Dendritic cell treated with granulocyte-macrophage colony-stimulating factor and Interleukin-4, amounts not matched to agents 40 ng/mL and 50 ng/mL, for 4 days (primary cell): ENCODE measurements at regions not wholly inside any gene's neighbourhood (a gene's known extent, or its start where the extent isn't known, plus 50 kb on each side); places are given as distances from the start of the nearest gene placed in this dataset.

ENCODE experiments used
- H3K27ac Mint-ChIP-seq: one replicate; pipeline ENCODE4 v1.8.0; 2022; ENCODE audit warnings: mild to moderate bottlenecking, mixed read lengths
- H3K27me3 Mint-ChIP-seq: one replicate; pipeline ENCODE4 v1.8.0; 2022; ENCODE audit warnings: mild to moderate bottlenecking, mixed read lengths
- H3K36me3 Mint-ChIP-seq: one replicate; pipeline ENCODE4 v1.8.0; 2022; ENCODE audit warnings: low read depth, mixed read lengths
- H3K4me1 Mint-ChIP-seq: one replicate; pipeline ENCODE4 v1.8.0; 2022; ENCODE audit warnings: low read depth, mixed read lengths
- H3K4me3 Mint-ChIP-seq: one replicate; pipeline ENCODE4 v1.8.0; 2022; ENCODE audit warnings: mild to moderate bottlenecking, moderate library complexity, mixed read lengths
- H3K9me3 Mint-ChIP-seq: one replicate; pipeline ENCODE4 v1.8.0; 2022; ENCODE audit warnings: mixed read lengths
- intact Hi-C: fragments of 100-400 bp; cut with micrococcal nuclease; formaldehyde crosslinking; loops from one replicate; pipeline ENCODE4 v1.15.0; 2022

GRCh38 chr21:20538039-20538658 is 460.1 kb upstream of the NCAM2 start:
- Mint-ChIP-seq H3K27ac (no peak overlapping the region), H3K36me3 (no peaks in the 10 kb centered on the region), H3K27me3 (no peaks in the 10 kb centered on the region), H3K4me3 (no peak overlapping the region), H3K4me1 (peaks cover 5% of the 10 kb centered on the region), H3K9me3 (no peaks in the 10 kb centered on the region)
- intact Hi-C loops: no loop called here

- Mint-ChIP-seq H3K27ac (no peak overlapping the region), H3K4me3 (no peak overlapping the region), H3K9me3 (peaks cover 9% of the 10 kb centered on the region), H3K4me1 (peaks cover 5% of the 10 kb centered on the region), H3K27me3 (no peaks in the 10 kb centered on the region), H3K36me3 (no peaks in the 10 kb centered on the region)
- intact Hi-C loops: no loop called here
These were observed 452.8 kb upstream of the NCAM2 start for GRCh38 chr21:20545454-20545853.

GRCh38 chr21:20551939-20552338 is 446.3 kb upstream of the NCAM2 start:
- Mint-ChIP-seq H3K27ac (no peak overlapping the region), H3K27me3 (no peaks in the 10 kb centered on the region), H3K4me1 (no peaks in the 10 kb centered on the region), H3K36me3 (no peaks in the 10 kb centered on the region), H3K9me3 (peaks cover 9% of the 10 kb centered on the region), H3K4me3 (no peak overlapping the region)
- intact Hi-C loops: no loop called here

GRCh38 chr21:20554785-20555184 is 443.4 kb upstream of the NCAM2 start:
- H3K27me3 Mint-ChIP-seq: no peaks in the 10 kb centered on the region
- intact Hi-C loops: no loop called here
- H3K4me3 Mint-ChIP-seq: no peak overlapping the region
- no peak overlapping the region for H3K27ac Mint-ChIP-seq
- H3K36me3 Mint-ChIP-seq: no peaks in the 10 kb centered on the region
- H3K9me3 Mint-ChIP-seq: no peaks in the 10 kb centered on the region
- no peaks in the 10 kb centered on the region for H3K4me1 Mint-ChIP-seq

GRCh38 chr21:20570824-20571232 is 427.4 kb upstream of the NCAM2 start:
- H3K27ac Mint-ChIP-seq: no peak overlapping the region
- H3K9me3 Mint-ChIP-seq: peaks cover 8% of the 10 kb centered on the region
- intact Hi-C loops: no loop called here
- no peaks in the 10 kb centered on the region for H3K4me1 Mint-ChIP-seq
- no peaks in the 10 kb centered on the region for H3K36me3 Mint-ChIP-seq
- H3K27me3 Mint-ChIP-seq: no peaks in the 10 kb centered on the region
- no peak overlapping the region for H3K4me3 Mint-ChIP-seq

- H3K4me1 Mint-ChIP-seq: no peaks in the 10 kb centered on the region
- H3K4me3 Mint-ChIP-seq: no peak overlapping the region
- H3K36me3 Mint-ChIP-seq: no peaks in the 10 kb centered on the region
- H3K9me3 Mint-ChIP-seq: peaks cover 8% of the 10 kb centered on the region
- H3K27me3 Mint-ChIP-seq: no peaks in the 10 kb centered on the region
- no peak overlapping the region for H3K27ac Mint-ChIP-seq
- intact Hi-C loops: no loop called here
These were observed 425.6 kb upstream of the NCAM2 start for GRCh38 chr21:20572582-20572981.

- H3K9me3 Mint-ChIP-seq: no peaks in the 10 kb centered on the region
- no peaks in the 10 kb centered on the region for H3K36me3 Mint-ChIP-seq
- intact Hi-C loops: no loop called here
- H3K4me3 Mint-ChIP-seq: no peak overlapping the region
- H3K4me1 Mint-ChIP-seq: no peaks in the 10 kb centered on the region
- H3K27me3 Mint-ChIP-seq: no peaks in the 10 kb centered on the region
- H3K27ac Mint-ChIP-seq: no peak overlapping the region
These were observed 416.8 kb upstream of the NCAM2 start for GRCh38 chr21:20581361-20581760.

- no peak overlapping the region for H3K4me3 Mint-ChIP-seq
- no peak overlapping the region for H3K27ac Mint-ChIP-seq
- intact Hi-C loops: no loop called here
These were observed 406.9 kb upstream of the NCAM2 start for GRCh38 chr21:20591284-20591683.

GRCh38 chr21:20592463-20592862 is 405.7 kb upstream of the NCAM2 start:
- Mint-ChIP-seq H3K4me1 (no peaks in the 10 kb centered on the region), H3K27me3 (no peaks in the 10 kb centered on the region), H3K9me3 (peaks cover 27% of the 10 kb centered on the region), H3K4me3 (no peak overlapping the region), H3K36me3 (no peaks in the 10 kb centered on the region), H3K27ac (no peak overlapping the region)
- intact Hi-C loops: no loop called here

More at GRCh38 chr21:20591284-20591683, 406.9 kb upstream of the NCAM2 start:
- Mint-ChIP-seq H3K36me3 (no peaks in the 10 kb centered on the region), H3K4me1 (no peaks in the 10 kb centered on the region), H3K9me3 (peaks cover 27% of the 10 kb centered on the region), H3K27me3 (no peaks in the 10 kb centered on the region)

- no peaks in the 10 kb centered on the region for H3K27me3 Mint-ChIP-seq
- intact Hi-C loops: no loop called here
- H3K4me3 Mint-ChIP-seq: no peak overlapping the region
- H3K9me3 Mint-ChIP-seq: peaks cover 39% of the 10 kb centered on the region
- H3K4me1 Mint-ChIP-seq: no peaks in the 10 kb centered on the region
- no peaks in the 10 kb centered on the region for H3K36me3 Mint-ChIP-seq
- no peak overlapping the region for H3K27ac Mint-ChIP-seq
These were observed 395.0 kb upstream of the NCAM2 start for GRCh38 chr21:20603236-20603635.

GRCh38 chr21:20611008-20611407 is 387.2 kb upstream of the NCAM2 start:
- H3K9me3 Mint-ChIP-seq: peaks cover 57% of the 10 kb centered on the region
- no peak overlapping the region for H3K27ac Mint-ChIP-seq
- no peaks in the 10 kb centered on the region for H3K27me3 Mint-ChIP-seq
- no peaks in the 10 kb centered on the region for H3K4me1 Mint-ChIP-seq
- intact Hi-C loops: no loop called here
- no peaks in the 10 kb centered on the region for H3K36me3 Mint-ChIP-seq
- H3K4me3 Mint-ChIP-seq: no peak overlapping the region

- H3K36me3 Mint-ChIP-seq: no peaks in the 10 kb centered on the region
- no peak overlapping the region for H3K4me3 Mint-ChIP-seq
- no peak overlapping the region for H3K27ac Mint-ChIP-seq
- intact Hi-C loops: no loop called here
- H3K27me3 Mint-ChIP-seq: no peaks in the 10 kb centered on the region
- peaks cover 38% of the 10 kb centered on the region for H3K9me3 Mint-ChIP-seq
- no peaks in the 10 kb centered on the region for H3K4me1 Mint-ChIP-seq
These were observed 384.6 kb upstream of the NCAM2 start for GRCh38 chr21:20613654-20614053.

GRCh38 chr21:20617130-20617529 is 381.1 kb upstream of the NCAM2 start:
- Mint-ChIP-seq H3K36me3 (no peaks in the 10 kb centered on the region), H3K27me3 (no peaks in the 10 kb centered on the region), H3K4me1 (no peaks in the 10 kb centered on the region), H3K27ac (no peak overlapping the region), H3K9me3 (peaks cover 35% of the 10 kb centered on the region), H3K4me3 (no peak overlapping the region)
- intact Hi-C loops: no loop called here

- Mint-ChIP-seq H3K36me3 (no peaks in the 10 kb centered on the region), H3K27ac (no peak overlapping the region), H3K4me1 (no peaks in the 10 kb centered on the region), H3K27me3 (no peaks in the 10 kb centered on the region), H3K9me3 (peaks cover 43% of the 10 kb centered on the region), H3K4me3 (no peak overlapping the region)
- intact Hi-C loops: no loop called here
These were observed 379.3 kb upstream of the NCAM2 start for GRCh38 chr21:20618878-20619277.

GRCh38 chr21:20627594-20627993 is 370.6 kb upstream of the NCAM2 start:
- no peak overlapping the region for H3K4me3 Mint-ChIP-seq
- no peak overlapping the region for H3K27ac Mint-ChIP-seq
- no peaks in the 10 kb centered on the region for H3K4me1 Mint-ChIP-seq
- H3K9me3 Mint-ChIP-seq: peaks cover 37% of the 10 kb centered on the region
- intact Hi-C loops: no loop called here
- H3K36me3 Mint-ChIP-seq: no peaks in the 10 kb centered on the region
- H3K27me3 Mint-ChIP-seq: no peaks in the 10 kb centered on the region
